GM21529 (cell line): ENCODE measurements at regions not wholly inside any gene's neighbourhood (a gene's known extent, or its start where the extent isn't known, plus 50 kb on each side); places are given as distances from the start of the nearest gene placed in this dataset.
"Not testable (repeated sequence)": the region's sequence is repeated elsewhere in the genome, so short reads cannot be mapped to it uniquely, and the experiment has no call there.

Source experiments
- ATAC-seq: cut with Tn5 transposase; IDR thresholded peaks from one replicate; pipeline ENCODE4 v1.9.1; 2021; ENCODE audit not compliant: unreplicated experiment

GRCh38 chr4:64829749-64830148 lies 420.5 kb upstream of the TECRL start:
- no peak for ATAC-seq

- no peak for ATAC-seq
Observed at GRCh38 chr4:64824591-64824990, 415.3 kb upstream of the TECRL start.

- ATAC-seq: no peak
Observed at GRCh38 chr4:64822405-64822804, 413.2 kb upstream of the TECRL start.

- ATAC-seq: no peak
Observed at GRCh38 chr4:64821219-64821976, 412.1 kb upstream of the TECRL start.

- no peak for ATAC-seq
Observed at GRCh38 chr4:64814616-64815015, 405.4 kb upstream of the TECRL start.

- no peak for ATAC-seq
Observed at GRCh38 chr4:64807821-64808220, 398.6 kb upstream of the TECRL start.

- no peak for ATAC-seq
Observed at GRCh38 chr4:64799751-64800150, 390.5 kb upstream of the TECRL start.

GRCh38 chr4:64798828-64799227 lies 389.6 kb upstream of the TECRL start:
- not testable (repeated sequence) for ATAC-seq

GRCh38 chr4:64796581-64796980 lies 387.3 kb upstream of the TECRL start:
- ATAC-seq: no peak

GRCh38 chr4:64784125-64784524 lies 374.9 kb upstream of the TECRL start:
- ATAC-seq: no peak

- peak; percentile 73 for ATAC-seq
Observed at GRCh38 chr4:64781737-64782326, 372.6 kb upstream of the TECRL start.

GRCh38 chr4:64780664-64781063 lies 371.4 kb upstream of the TECRL start:
- ATAC-seq: no peak

GRCh38 chr4:64777286-64777685 lies 368.0 kb upstream of the TECRL start:
- no peak for ATAC-seq

- no peak for ATAC-seq
Observed at GRCh38 chr4:64776820-64777219, 367.6 kb upstream of the TECRL start.

GRCh38 chr4:64774626-64775025 lies 365.4 kb upstream of the TECRL start:
- ATAC-seq: no peak

- ATAC-seq: no peak
Observed at GRCh38 chr4:64771149-64771548, 361.9 kb upstream of the TECRL start.

- no peak for ATAC-seq
Observed at GRCh38 chr4:64767547-64767946, 358.3 kb upstream of the TECRL start.

GRCh38 chr4:64766565-64766964 lies 357.3 kb upstream of the TECRL start:
- ATAC-seq: no peak

GRCh38 chr4:64756016-64756415 lies 346.8 kb upstream of the TECRL start:
- ATAC-seq: no peak

GRCh38 chr4:64747919-64748715 lies 338.9 kb upstream of the TECRL start:
- no peak for ATAC-seq

GRCh38 chr4:64738240-64738639 lies 329.0 kb upstream of the TECRL start:
- ATAC-seq: no peak

GRCh38 chr4:64737854-64738138 lies 328.5 kb upstream of the TECRL start:
- not testable (repeated sequence) for ATAC-seq
